Breast epithelium (tissue), 4 donors: ENCODE measurements at regions not wholly inside any gene's neighbourhood (a gene's known extent, or its start where the extent isn't known, plus 50 kb on each side); places are given as distances from the start of the nearest gene placed in this dataset.

Experiments used
- DNase-seq, 2 donors: peaks; one replicate each; pipeline ENCODE4 v3.0.0-alpha.2; 2019; ENCODE audit warnings: low spot score in 2 of 2
- H3K27ac ChIP-seq, 2 donors: fragments of 200-600 bp; sonication (generic) in 1 of 2; one replicate each; pipeline ENCODE4 v1.5.1; 2016 to 2019; ENCODE audit warnings: mild to moderate bottlenecking in 1 of 2
- H3K27me3 ChIP-seq, 2 donors: fragments of 200-600 bp; sonication (generic) in 1 of 2; one replicate each; pipeline versions ENCODE4 v1.5.1 to v1.6.0; 2017 to 2019; ENCODE audit warnings: control low read depth in 1 of 2, mild to moderate bottlenecking in 1 of 2
- H3K36me3 ChIP-seq: fragments of 200-600 bp; one replicate; pipeline ENCODE4 v1.5.1; 2019
- H3K4me1 ChIP-seq, 2 donors: fragments of 200-600 bp; sonication (generic); one replicate each; pipeline ENCODE4 v1.5.1; 2016 to 2019; ENCODE audit warnings: control low read depth in 1 of 2
- H3K4me3 ChIP-seq, 3 donors: fragments of 200-600 bp; sonication (generic); 1 replicate in 2 of 3; 2 replicates in 1 of 3; pipeline ENCODE4 v1.5.1; 2016 to 2019; ENCODE audit warnings: mild to moderate bottlenecking in 3 of 3, moderate library complexity in 2 of 3
- H3K9me3 ChIP-seq, 2 donors: fragments of 200-600 bp; sonication (generic) in 1 of 2; one replicate each; pipeline ENCODE4 v1.5.1; 2016 to 2019; ENCODE audit warnings: control low read depth in 1 of 2
- POLR2A ChIP-seq: fragments of 450-650 bp; IDR thresholded peaks from one replicate; pipeline ENCODE4 v1.6.1; 2016; ENCODE audit warnings: antibody characterized with exemption, mild to moderate bottlenecking, moderate library complexity
- POLR2AphosphoS5 ChIP-seq, 3 donors: sonication (generic); formaldehyde crosslinking; IDR thresholded peaks; one replicate each; pipeline ENCODE4 v1.6.1; 2017; ENCODE audit warnings: antibody characterized with exemption in 3 of 3
- intact Hi-C: fragments of 100-400 bp; cut with DNase I; formaldehyde crosslinking; loops from one replicate; pipeline ENCODE4 v1.15.1; 2023; ENCODE audit warnings: low total_unique reads
- TF ChIP-seq, protein P1 (sequence below), 3 donors: fragments of 450-650 bp; IDR thresholded peaks; one replicate each; pipeline ENCODE4 v1.5.1; 2016 to 2017; ENCODE audit warnings: antibody characterized with exemption in 3 of 3, mild to moderate bottlenecking in 3 of 3, moderate library complexity in 3 of 3

DNA sequence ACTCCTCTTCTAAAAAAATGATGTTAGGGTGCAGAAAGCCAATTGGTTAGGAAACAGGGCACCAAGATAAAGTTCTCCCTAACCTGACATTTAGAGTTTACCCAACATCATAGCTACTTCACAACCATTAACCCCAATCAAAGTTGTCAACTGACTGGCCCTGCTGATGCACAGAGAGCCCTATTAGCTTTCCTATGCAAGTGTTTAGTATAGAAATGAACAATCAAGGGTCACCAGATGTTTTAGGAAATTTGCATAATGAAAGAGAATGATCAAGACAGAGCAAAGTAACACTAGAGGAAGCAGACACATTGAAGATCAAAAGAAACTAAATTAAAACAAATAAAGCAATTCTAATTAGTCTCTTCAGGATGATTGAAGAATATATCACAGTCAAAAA is 64.2 kb upstream of the DCC start:
- Histone ChIP-seq H3K4me3 (no peak overlapping the region), H3K4me1 (no peaks in the 10 kb centered on the region), H3K27ac (no peak overlapping the region), H3K27me3 (no peaks in the 10 kb centered on the region), H3K36me3 (no peaks in the 10 kb centered on the region), H3K9me3 (no peaks in the 10 kb centered on the region)
- TF ChIP-seq POLR2A = no peak
- TF ChIP-seq, protein P1, sequence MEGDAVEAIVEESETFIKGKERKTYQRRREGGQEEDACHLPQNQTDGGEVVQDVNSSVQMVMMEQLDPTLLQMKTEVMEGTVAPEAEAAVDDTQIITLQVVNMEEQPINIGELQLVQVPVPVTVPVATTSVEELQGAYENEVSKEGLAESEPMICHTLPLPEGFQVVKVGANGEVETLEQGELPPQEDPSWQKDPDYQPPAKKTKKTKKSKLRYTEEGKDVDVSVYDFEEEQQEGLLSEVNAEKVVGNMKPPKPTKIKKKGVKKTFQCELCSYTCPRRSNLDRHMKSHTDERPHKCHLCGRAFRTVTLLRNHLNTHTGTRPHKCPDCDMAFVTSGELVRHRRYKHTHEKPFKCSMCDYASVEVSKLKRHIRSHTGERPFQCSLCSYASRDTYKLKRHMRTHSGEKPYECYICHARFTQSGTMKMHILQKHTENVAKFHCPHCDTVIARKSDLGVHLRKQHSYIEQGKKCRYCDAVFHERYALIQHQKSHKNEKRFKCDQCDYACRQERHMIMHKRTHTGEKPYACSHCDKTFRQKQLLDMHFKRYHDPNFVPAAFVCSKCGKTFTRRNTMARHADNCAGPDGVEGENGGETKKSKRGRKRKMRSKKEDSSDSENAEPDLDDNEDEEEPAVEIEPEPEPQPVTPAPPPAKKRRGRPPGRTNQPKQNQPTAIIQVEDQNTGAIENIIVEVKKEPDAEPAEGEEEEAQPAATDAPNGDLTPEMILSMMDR (IDR thresholded peaks at IDR 0.05) = no peak
- TF ChIP-seq POLR2AphosphoS5 (IDR thresholded peaks at IDR 0.05) = no peak
- intact Hi-C loops = no loop called here
- no peak for DNase-seq

DNA sequence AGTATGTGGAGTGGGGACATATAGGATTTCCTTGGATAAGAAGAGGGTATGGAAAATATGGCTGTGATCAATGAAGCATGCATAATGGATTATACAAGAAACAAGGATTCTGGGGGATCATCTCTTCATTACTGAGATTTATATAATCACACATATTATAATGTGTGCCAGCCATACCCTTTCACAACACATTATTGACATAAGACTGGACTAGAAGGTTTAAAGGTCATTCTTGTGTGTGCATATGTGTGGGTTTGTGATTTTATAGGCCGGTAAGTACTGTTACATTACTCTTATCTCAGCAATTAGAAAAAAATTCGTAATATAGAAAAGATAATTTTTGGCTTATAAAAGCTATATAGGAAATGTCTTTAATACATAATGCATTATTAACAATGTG is 62.2 kb upstream of the DCC start:
- Histone ChIP-seq H3K27ac (no peak overlapping the region), H3K4me1 (no peaks in the 10 kb centered on the region), H3K36me3 (no peaks in the 10 kb centered on the region), H3K4me3 (no peak overlapping the region), H3K9me3 (no peaks in the 10 kb centered on the region), H3K27me3 (no peaks in the 10 kb centered on the region)
- TF ChIP-seq, protein P1 (IDR thresholded peaks at IDR 0.05) = no peak
- no peak for DNase-seq
- intact Hi-C loops = no loop called here

DNA sequence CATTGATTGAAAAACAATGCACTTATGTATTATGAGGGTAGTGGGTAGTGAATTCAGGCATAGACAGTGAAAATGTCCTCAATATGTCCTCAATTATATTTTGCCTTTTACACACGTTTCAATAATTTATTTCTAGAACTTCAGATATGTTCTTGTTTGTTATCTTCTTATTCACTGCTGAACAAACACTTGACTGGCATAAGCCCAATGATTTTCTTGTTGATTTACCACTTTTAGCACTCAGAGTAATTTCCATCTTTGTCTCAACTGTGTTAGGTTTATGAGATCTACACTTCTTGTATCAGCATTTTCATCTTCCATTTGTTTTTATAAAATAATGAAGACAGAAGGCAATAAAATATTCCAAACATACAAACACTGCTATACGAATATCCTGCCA is 61.8 kb upstream of the DCC start:
- Histone ChIP-seq H3K27ac (no peak overlapping the region), H3K27me3 (no peaks in the 10 kb centered on the region), H3K4me3 (no peak overlapping the region), H3K9me3 (no peaks in the 10 kb centered on the region), H3K4me1 (no peaks in the 10 kb centered on the region), H3K36me3 (no peaks in the 10 kb centered on the region)
- DNase-seq = no peak
- intact Hi-C loops = no loop called here
- TF ChIP-seq, protein P1 (IDR thresholded peaks at IDR 0.05) = no peak
- TF ChIP-seq POLR2A (no peak), POLR2AphosphoS5 (IDR thresholded peaks at IDR 0.05) (no peak)

DNA sequence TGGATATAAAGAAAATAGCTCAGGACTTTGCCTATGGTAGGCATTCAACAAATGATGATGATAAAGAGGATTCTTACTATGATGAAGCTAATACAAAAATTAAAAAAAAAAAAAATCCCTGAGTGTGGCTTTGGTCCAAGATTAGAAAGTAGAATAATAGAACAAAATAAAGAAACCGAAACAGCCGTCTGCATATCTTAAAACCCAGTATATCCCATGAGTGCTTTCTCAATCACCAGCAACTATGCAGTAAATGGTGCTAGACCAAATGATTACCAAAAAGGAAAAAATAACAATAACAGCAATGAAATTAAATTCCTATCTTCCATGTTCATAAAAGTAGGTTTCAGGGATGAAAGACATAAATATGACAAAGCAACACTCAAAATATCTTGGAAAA is 59.3 kb upstream of the DCC start:
- Histone ChIP-seq H3K36me3 (no peaks in the 10 kb centered on the region), H3K27me3 (no peaks in the 10 kb centered on the region), H3K27ac (no peak overlapping the region), H3K4me3 (no peak overlapping the region), H3K9me3 (no peaks in the 10 kb centered on the region), H3K4me1 (no peaks in the 10 kb centered on the region)
- DNase-seq = no peak
- TF ChIP-seq POLR2A = no peak
- TF ChIP-seq POLR2AphosphoS5 (IDR thresholded peaks at IDR 0.05) = no peak
- TF ChIP-seq, protein P1 (IDR thresholded peaks at IDR 0.05) = no peak
- intact Hi-C loops = no loop called here

DNA sequence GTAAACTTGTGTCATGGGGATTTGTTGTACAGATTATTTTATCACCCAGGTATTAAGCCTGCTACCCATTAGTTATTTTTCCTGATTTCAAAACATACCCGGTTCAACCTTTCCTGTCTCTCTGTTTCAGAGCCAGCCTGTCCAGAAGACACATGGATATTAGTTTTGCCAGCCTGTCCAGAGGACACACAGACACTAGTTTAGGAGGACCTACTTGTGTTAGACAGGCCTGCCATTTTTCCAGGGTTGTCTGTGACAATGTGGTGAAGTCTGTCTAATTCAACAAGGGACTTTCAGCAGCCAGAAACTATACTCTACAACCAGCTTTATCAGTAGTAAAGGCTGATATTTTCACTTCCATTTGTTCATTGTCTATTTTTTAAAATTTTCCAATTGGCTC is 56.1 kb upstream of the DCC start:
- no peak overlapping the region for H3K27ac ChIP-seq
- no peak for TF ChIP-seq POLR2AphosphoS5 (IDR thresholded peaks at IDR 0.05)
- TF ChIP-seq POLR2A = no peak
- TF ChIP-seq, protein P1 (IDR thresholded peaks at IDR 0.05) = no peak
- no peak for DNase-seq
- no peaks in the 10 kb centered on the region for H3K36me3 ChIP-seq
- H3K9me3 ChIP-seq = no peaks in the 10 kb centered on the region
- no peak overlapping the region for H3K4me3 ChIP-seq
- no peaks in the 10 kb centered on the region for H3K4me1 ChIP-seq
- intact Hi-C loops = no loop called here
- no peaks in the 10 kb centered on the region for H3K27me3 ChIP-seq
